ENCODE measurements at regions not wholly inside any gene's neighbourhood (a gene's known extent, or its start where the extent isn't known, plus 50 kb on each side); places are given as distances from the start of the nearest gene placed in this dataset.

- Mint-ChIP-seq H3K9me3 (no peaks in the 10 kb centered on the region), H3K27me3 (ENCODE audit: insufficient read depth) (peaks cover 3% of the 10 kb centered on the region), H3K4me3 (no peak overlapping the region), H3K36me3 (ENCODE audit: low read depth) (no peaks in the 10 kb centered on the region), H3K27ac (no peak overlapping the region), H3K4me1 (no peaks in the 10 kb centered on the region)
- DNase-seq: no peak
- Histone ChIP-seq H3K4me1 (ENCODE audit: control insufficient read depth, insufficient read depth, low read length) (no peaks in the 10 kb centered on the region), H3K9ac (ENCODE audit: extremely low read depth, low read length, poor library complexity, severe bottlenecking) (no peak overlapping the region), H3K27me3 (ENCODE audit: control insufficient read depth, insufficient read depth, low read length, poor library complexity, severe bottlenecking) (no peaks in the 10 kb centered on the region), H3K9me3 (ENCODE audit: control insufficient read depth, low read length) (no peaks in the 10 kb centered on the region), H3K4me3 (ENCODE audit: low read length) (no peak overlapping the region), H3K36me3 (ENCODE audit: control insufficient read depth, insufficient read depth, low read length) (no peaks in the 10 kb centered on the region), H3K27ac (ENCODE audit: low read depth, low read length) (no peak overlapping the region)
- TF ChIP-seq CTCF (conservative IDR thresholded peaks at IDR 0.05): no peak
- WGBS, 2 experiments (ENCODE audit: insufficient coverage in 1 of 2, insufficient read length in 1 of 2): 57 to 85% methylated on average over 1 to 2 of the region's 2 CpGs
Measured at GRCh38 chr4:16337936-16338335, 111.7 kb upstream of the TAPT1 start.

GRCh38 chr4:16334601-16335000 lies 108.3 kb upstream of the TAPT1 start:
- no peaks in the 10 kb centered on the region for H3K36me3 Mint-ChIP-seq (ENCODE audit: low read depth)
- no peak for TF ChIP-seq CTCF (conservative IDR thresholded peaks at IDR 0.05)
- 89 to 100% methylated on average over 1 to 2 of the region's 2 CpGs for WGBS, 2 experiments (ENCODE audit: insufficient coverage in 1 of 2, insufficient read length in 1 of 2)
- H3K27ac Mint-ChIP-seq: no peak overlapping the region
- Histone ChIP-seq H3K4me3 (ENCODE audit: low read length) (no peak overlapping the region), H3K9ac (ENCODE audit: extremely low read depth, low read length, poor library complexity, severe bottlenecking) (no peak overlapping the region), H3K27ac (ENCODE audit: low read depth, low read length) (no peak overlapping the region), H3K27me3 (ENCODE audit: control insufficient read depth, insufficient read depth, low read length, poor library complexity, severe bottlenecking) (no peaks in the 10 kb centered on the region), H3K9me3 (ENCODE audit: control insufficient read depth, low read length) (no peaks in the 10 kb centered on the region), H3K4me1 (ENCODE audit: control insufficient read depth, insufficient read depth, low read length) (no peaks in the 10 kb centered on the region), H3K36me3 (ENCODE audit: control insufficient read depth, insufficient read depth, low read length) (no peaks in the 10 kb centered on the region)
- H3K4me1 Mint-ChIP-seq: no peaks in the 10 kb centered on the region
- H3K27me3 Mint-ChIP-seq (ENCODE audit: insufficient read depth): peaks cover 3% of the 10 kb centered on the region
- H3K4me3 Mint-ChIP-seq: no peak overlapping the region
- no peak for DNase-seq
- H3K9me3 Mint-ChIP-seq: no peaks in the 10 kb centered on the region

- WGBS, 2 experiments (ENCODE audit: insufficient coverage in 1 of 2, insufficient read length in 1 of 2): 91 to 100% methylated on average over 1 of the region's 1 CpG
- no peak for TF ChIP-seq CTCF (conservative IDR thresholded peaks at IDR 0.05)
- Histone ChIP-seq H3K9ac (ENCODE audit: extremely low read depth, low read length, poor library complexity, severe bottlenecking) (no peak overlapping the region), H3K4me1 (ENCODE audit: control insufficient read depth, insufficient read depth, low read length) (no peaks in the 10 kb centered on the region), H3K27ac (ENCODE audit: low read depth, low read length) (no peak overlapping the region), H3K4me3 (ENCODE audit: low read length) (no peak overlapping the region), H3K9me3 (ENCODE audit: control insufficient read depth, low read length) (no peaks in the 10 kb centered on the region), H3K27me3 (ENCODE audit: control insufficient read depth, insufficient read depth, low read length, poor library complexity, severe bottlenecking) (no peaks in the 10 kb centered on the region), H3K36me3 (ENCODE audit: control insufficient read depth, insufficient read depth, low read length) (no peaks in the 10 kb centered on the region)
- Mint-ChIP-seq H3K27ac (no peak overlapping the region), H3K36me3 (ENCODE audit: low read depth) (no peaks in the 10 kb centered on the region), H3K4me3 (no peak overlapping the region), H3K4me1 (no peaks in the 10 kb centered on the region), H3K9me3 (no peaks in the 10 kb centered on the region), H3K27me3 (ENCODE audit: insufficient read depth) (peaks cover 3% of the 10 kb centered on the region)
- no peak for DNase-seq
Measured at GRCh38 chr4:16329797-16330134, 103.5 kb upstream of the TAPT1 start.

All from endodermal cell (in vitro differentiated cells).